ENCODE measurements at regions not wholly inside any gene's neighbourhood (a gene's known extent, or its start where the extent isn't known, plus 50 kb on each side); places are given as distances from the start of the nearest gene placed in this dataset.

DNA sequence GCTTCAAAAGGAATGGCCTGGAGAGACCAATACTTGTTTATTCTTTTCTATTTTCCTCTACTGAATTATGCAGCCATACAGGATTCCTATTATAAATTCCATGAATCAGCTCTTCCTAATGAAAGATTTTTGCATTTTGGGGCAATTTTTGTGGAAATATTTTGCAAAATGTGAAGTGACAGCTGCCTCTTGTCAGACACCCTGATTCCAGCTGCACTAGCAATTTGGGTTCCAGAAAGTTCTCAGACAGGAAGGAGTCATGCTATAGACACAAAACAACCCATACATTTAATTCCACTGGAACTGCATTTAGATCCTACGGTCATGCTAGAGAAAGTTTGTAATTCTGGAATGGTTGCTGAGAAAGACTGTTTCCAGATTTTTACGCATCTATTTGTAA, 119.5 kb downstream of the XCL2 start:
- no peak for TF ChIP-seq EZH2 (optimal IDR thresholded peaks at IDR 0.05; ENCODE audit: low read depth, low read length)
- TF ChIP-seq, protein P1, sequence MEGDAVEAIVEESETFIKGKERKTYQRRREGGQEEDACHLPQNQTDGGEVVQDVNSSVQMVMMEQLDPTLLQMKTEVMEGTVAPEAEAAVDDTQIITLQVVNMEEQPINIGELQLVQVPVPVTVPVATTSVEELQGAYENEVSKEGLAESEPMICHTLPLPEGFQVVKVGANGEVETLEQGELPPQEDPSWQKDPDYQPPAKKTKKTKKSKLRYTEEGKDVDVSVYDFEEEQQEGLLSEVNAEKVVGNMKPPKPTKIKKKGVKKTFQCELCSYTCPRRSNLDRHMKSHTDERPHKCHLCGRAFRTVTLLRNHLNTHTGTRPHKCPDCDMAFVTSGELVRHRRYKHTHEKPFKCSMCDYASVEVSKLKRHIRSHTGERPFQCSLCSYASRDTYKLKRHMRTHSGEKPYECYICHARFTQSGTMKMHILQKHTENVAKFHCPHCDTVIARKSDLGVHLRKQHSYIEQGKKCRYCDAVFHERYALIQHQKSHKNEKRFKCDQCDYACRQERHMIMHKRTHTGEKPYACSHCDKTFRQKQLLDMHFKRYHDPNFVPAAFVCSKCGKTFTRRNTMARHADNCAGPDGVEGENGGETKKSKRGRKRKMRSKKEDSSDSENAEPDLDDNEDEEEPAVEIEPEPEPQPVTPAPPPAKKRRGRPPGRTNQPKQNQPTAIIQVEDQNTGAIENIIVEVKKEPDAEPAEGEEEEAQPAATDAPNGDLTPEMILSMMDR (IDR thresholded peaks at IDR 0.05; ENCODE audit: low read length) = no peak
